ENCODE measurements at regions not wholly inside any gene's neighbourhood (a gene's known extent, or its start where the extent isn't known, plus 50 kb on each side); places are given as distances from the start of the nearest gene placed in this dataset.

GRCh38 chr6:145534989-145535388 is 200.3 kb downstream of the EPM2A start:
- WGBS (ENCODE audit: low lambda C conversion rate), result 46% methylated on average over 4 of the region's 4 CpGs
- no peak for FAIRE-seq
- TF ChIP-seq JUNB (CRISPR knock-in tag; IDR thresholded peaks at IDR 0.05; ENCODE audit: borderline replicate concordance) (no peak), HMGXB3 (CRISPR knock-in tag; IDR thresholded peaks at IDR 0.05; ENCODE audit: borderline replicate concordance) (no peak), ZNF205 (CRISPR knock-in tag; IDR thresholded peaks at IDR 0.05) (no peak), ZBTB4 (CRISPR knock-in tag; IDR thresholded peaks at IDR 0.05; ENCODE audit: borderline replicate concordance) (no peak), SALL1 (CRISPR knock-in tag; IDR thresholded peaks at IDR 0.05) (no peak), ZNF788 (CRISPR knock-in tag; IDR thresholded peaks at IDR 0.05; ENCODE audit: borderline replicate concordance) (no peak), PAX8 (CRISPR knock-in tag; IDR thresholded peaks at IDR 0.05; ENCODE audit: borderline replicate concordance) (no peak), HOXA7 (CRISPR knock-in tag; IDR thresholded peaks at IDR 0.05) (no peak), DMTF1 (CRISPR knock-in tag; IDR thresholded peaks at IDR 0.05) (no peak), ZNF354B (CRISPR knock-in tag; IDR thresholded peaks at IDR 0.05) (no peak), SP4 (CRISPR knock-in tag; IDR thresholded peaks at IDR 0.05) (no peak), SRSF9 (IDR thresholded peaks at IDR 0.05; ENCODE audit: borderline replicate concordance, insufficient read depth, low read depth, low read length, poor library complexity, severe bottlenecking) (no peak)
- TF ChIP-seq, protein P1, sequence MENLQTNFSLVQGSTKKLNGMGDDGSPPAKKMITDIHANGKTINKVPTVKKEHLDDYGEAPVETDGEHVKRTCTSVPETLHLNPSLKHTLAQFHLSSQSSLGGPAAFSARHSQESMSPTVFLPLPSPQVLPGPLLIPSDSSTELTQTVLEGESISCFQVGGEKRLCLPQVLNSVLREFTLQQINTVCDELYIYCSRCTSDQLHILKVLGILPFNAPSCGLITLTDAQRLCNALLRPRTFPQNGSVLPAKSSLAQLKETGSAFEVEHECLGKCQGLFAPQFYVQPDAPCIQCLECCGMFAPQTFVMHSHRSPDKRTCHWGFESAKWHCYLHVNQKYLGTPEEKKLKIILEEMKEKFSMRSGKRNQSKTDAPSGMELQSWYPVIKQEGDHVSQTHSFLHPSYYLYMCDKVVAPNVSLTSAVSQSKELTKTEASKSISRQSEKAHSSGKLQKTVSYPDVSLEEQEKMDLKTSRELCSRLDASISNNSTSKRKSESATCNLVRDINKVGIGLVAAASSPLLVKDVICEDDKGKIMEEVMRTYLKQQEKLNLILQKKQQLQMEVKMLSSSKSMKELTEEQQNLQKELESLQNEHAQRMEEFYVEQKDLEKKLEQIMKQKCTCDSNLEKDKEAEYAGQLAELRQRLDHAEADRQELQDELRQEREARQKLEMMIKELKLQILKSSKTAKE (CRISPR knock-in tag; IDR thresholded peaks at IDR 0.05; ENCODE audit: borderline replicate concordance), result no peak

More at GRCh38 chr6:145534989-145535388, 200.3 kb downstream of the EPM2A start:
- H3K4me2 ChIP-seq (ENCODE audit: low read depth, low read length), result no peak overlapping the region
- no peaks in the 10 kb centered on the region for H3K9me3 ChIP-seq (ENCODE audit: low read length)
- H3K36me3 ChIP-seq (replicated peaks in 1 of 2; ENCODE audit: control insufficient read depth in 1 of 2, insufficient read depth in 2 of 2, low read length in 2 of 2), result no peaks in the 10 kb centered on the region
- no peak overlapping the region for H3K9ac ChIP-seq (ENCODE audit: insufficient read depth, low read depth, low read length)
- H3K4me1 ChIP-seq (ENCODE audit: insufficient read depth, low read length), result peaks cover 9% of the 10 kb centered on the region
- intact Hi-C loops (cut with micrococcal nuclease; ENCODE audit: unreplicated experiment) (no loop called here), in situ Hi-C loops (cut with HindIII; ENCODE audit: extremely low pct_ligation_motif_present, low pct_unique_long_range_greater_than_20kb) (no loop called here)
- CTCF ChIA-PET (ENCODE audit: low intra/inter-chr PET ratio, low total read pairs), result no interaction called here
- no peak overlapping the region for H3K27ac ChIP-seq (ENCODE audit: extremely low read length, insufficient read depth, low read length)
- no peak overlapping the region for H2AFZ ChIP-seq (ENCODE audit: low read length)
- H3K79me2 ChIP-seq (ENCODE audit: insufficient read depth, low read length), result no peaks in the 10 kb centered on the region
- no TSS peak for BruUV-seq (replicated peaks)
- no peaks in the 10 kb centered on the region for H4K20me1 ChIP-seq (ENCODE audit: insufficient read depth, low read length)
- POLR2A ChIA-PET, result no interaction called here
- no peak for ATAC-seq
- DNase-seq (ENCODE audit: low spot score), result no peak
- no peak overlapping the region for H3K4me3 ChIP-seq (replicated peaks in 1 of 3; ENCODE audit: insufficient read depth in 1 of 3, low read depth in 2 of 3, low read length in 3 of 3)
- H3K27me3 ChIP-seq (ENCODE audit: control insufficient read depth in 1 of 2, insufficient read depth in 2 of 2, low read length in 2 of 2), result no peaks in the 10 kb centered on the region

Measured in HepG2 (cell line).